ENCODE measurements at regions not wholly inside any gene's neighbourhood (a gene's known extent, or its start where the extent isn't known, plus 50 kb on each side); places are given as distances from the start of the nearest gene placed in this dataset.
"Not testable (repeated sequence)": the region's sequence is repeated elsewhere in the genome, so short reads cannot be mapped to it uniquely, and the experiment has no call there.

GRCh38 chr13:64083396-64083795 is 2667.7 kb upstream of the PCDH20 start:
- in situ Hi-C loops (cut with MboI; ENCODE audit: low pct_unique_long_range_greater_than_20kb, low sequenced_read_pairs, unreplicated experiment), result no loop called here
- no peak for DNase-seq (ENCODE audit: low spot score)
- TF ChIP-seq CTCF (IDR thresholded peaks at IDR 0.05; ENCODE audit: extremely low read depth, insufficient read depth, missing control alignments), result no peak

- in situ Hi-C loops (cut with MboI; ENCODE audit: low pct_unique_long_range_greater_than_20kb, low sequenced_read_pairs, unreplicated experiment), result no loop called here
- no peak for DNase-seq (ENCODE audit: low spot score)
- no peak for TF ChIP-seq CTCF (IDR thresholded peaks at IDR 0.05; ENCODE audit: extremely low read depth, insufficient read depth, missing control alignments)
These were observed 2662.9 kb upstream of the PCDH20 start for GRCh38 chr13:64078480-64078936.

- DNase-seq (ENCODE audit: low spot score), result no peak
- TF ChIP-seq CTCF (IDR thresholded peaks at IDR 0.05; ENCODE audit: extremely low read depth, insufficient read depth, missing control alignments), result no peak
- in situ Hi-C loops (cut with MboI; ENCODE audit: low pct_unique_long_range_greater_than_20kb, low sequenced_read_pairs, unreplicated experiment), result no loop called here
These were observed 2662.4 kb upstream of the PCDH20 start for GRCh38 chr13:64078025-64078424.

GRCh38 chr13:64077132-64077835 is 2661.6 kb upstream of the PCDH20 start:
- in situ Hi-C loops (cut with MboI; ENCODE audit: low pct_unique_long_range_greater_than_20kb, low sequenced_read_pairs, unreplicated experiment); DNase-seq (ENCODE audit: low spot score): not testable (repeated sequence)

GRCh38 chr13:64075543-64076271 is 2660.1 kb upstream of the PCDH20 start:
- in situ Hi-C loops (cut with MboI; ENCODE audit: low pct_unique_long_range_greater_than_20kb, low sequenced_read_pairs, unreplicated experiment), result no loop called here
- no peak for TF ChIP-seq CTCF (IDR thresholded peaks at IDR 0.05; ENCODE audit: extremely low read depth, insufficient read depth, missing control alignments)
- DNase-seq (ENCODE audit: low spot score), result no peak

GRCh38 chr13:64074971-64075474 is 2659.4 kb upstream of the PCDH20 start:
- DNase-seq (ENCODE audit: low spot score), result no peak
- no peak for TF ChIP-seq CTCF (IDR thresholded peaks at IDR 0.05; ENCODE audit: extremely low read depth, insufficient read depth, missing control alignments)
- in situ Hi-C loops (cut with MboI; ENCODE audit: low pct_unique_long_range_greater_than_20kb, low sequenced_read_pairs, unreplicated experiment), result no loop called here

GRCh38 chr13:64073203-64073602 is 2657.6 kb upstream of the PCDH20 start:
- no peak for TF ChIP-seq CTCF (IDR thresholded peaks at IDR 0.05; ENCODE audit: extremely low read depth, insufficient read depth, missing control alignments)
- DNase-seq (ENCODE audit: low spot score), result no peak
- in situ Hi-C loops (cut with MboI; ENCODE audit: low pct_unique_long_range_greater_than_20kb, low sequenced_read_pairs, unreplicated experiment), result no loop called here

Data from GM13977 (cell line).